T-helper 2 cell (primary cell): ENCODE measurements at regions not wholly inside any gene's neighbourhood (a gene's known extent, or its start where the extent isn't known, plus 50 kb on each side); places are given as distances from the start of the nearest gene placed in this dataset.
"Not testable (repeated sequence)": the region's sequence is repeated elsewhere in the genome, so short reads cannot be mapped to it uniquely, and the experiment has no call there.

ENCODE experiments used
- DNase-seq, 5 experiments: peaks; one replicate each; pipeline versions ENCODE4 v3.0.0 to v3.0.0-alpha.2; 2012 to 2022

GRCh38 chr14:104464907-104465306 is 114.7 kb upstream of the C14orf180 start:
- no peak for DNase-seq

GRCh38 chr14:104465482-104466390 is 113.8 kb upstream of the C14orf180 start:
- no peak for DNase-seq

- DNase-seq: no peak
Measured at GRCh38 chr14:104467236-104467635, 112.3 kb upstream of the C14orf180 start.

- no peak for DNase-seq
Measured at GRCh38 chr14:104467641-104468040, 111.9 kb upstream of the C14orf180 start.

GRCh38 chr14:104469591-104469990 is 110.0 kb upstream of the C14orf180 start:
- DNase-seq: no peak

- DNase-seq: no peak
Measured at GRCh38 chr14:104470588-104470987, 109.0 kb upstream of the C14orf180 start.

- no peak for DNase-seq
Measured at GRCh38 chr14:104471114-104471513, 108.5 kb upstream of the C14orf180 start.

- no peak for DNase-seq
Measured at GRCh38 chr14:104472073-104472472, 107.5 kb upstream of the C14orf180 start.

- DNase-seq: no peak
Measured at GRCh38 chr14:104472536-104473243, 106.9 kb upstream of the C14orf180 start.

- DNase-seq: no peak
Measured at GRCh38 chr14:104473244-104473565, 106.4 kb upstream of the C14orf180 start.

- DNase-seq: no peak
Measured at GRCh38 chr14:104473649-104474494, 105.7 kb upstream of the C14orf180 start.

GRCh38 chr14:104474495-104475213 is 104.9 kb upstream of the C14orf180 start:
- DNase-seq: no peak

GRCh38 chr14:104475256-104475655 is 104.3 kb upstream of the C14orf180 start:
- DNase-seq: no peak

- no peak for DNase-seq
Measured at GRCh38 chr14:104475802-104476201, 103.8 kb upstream of the C14orf180 start.

GRCh38 chr14:104476437-104476836 is 103.1 kb upstream of the C14orf180 start:
- no peak for DNase-seq

GRCh38 chr14:104477117-104477623 is 102.4 kb upstream of the C14orf180 start:
- DNase-seq: no peak

GRCh38 chr14:104477666-104478380 is 101.7 kb upstream of the C14orf180 start:
- no peak for DNase-seq

GRCh38 chr14:104478656-104479055 is 100.9 kb upstream of the C14orf180 start:
- no peak for DNase-seq

GRCh38 chr14:104479901-104480300 is 99.7 kb upstream of the C14orf180 start:
- DNase-seq: no peak

- DNase-seq: no peak
Measured at GRCh38 chr14:104481323-104481722, 98.2 kb upstream of the C14orf180 start.

- DNase-seq: not testable (repeated sequence)
Measured at GRCh38 chr14:104482017-104482416, 97.5 kb upstream of the C14orf180 start.
